ENCODE measurements at regions not wholly inside any gene's neighbourhood (a gene's known extent, or its start where the extent isn't known, plus 50 kb on each side); places are given as distances from the start of the nearest gene placed in this dataset.

DNA sequence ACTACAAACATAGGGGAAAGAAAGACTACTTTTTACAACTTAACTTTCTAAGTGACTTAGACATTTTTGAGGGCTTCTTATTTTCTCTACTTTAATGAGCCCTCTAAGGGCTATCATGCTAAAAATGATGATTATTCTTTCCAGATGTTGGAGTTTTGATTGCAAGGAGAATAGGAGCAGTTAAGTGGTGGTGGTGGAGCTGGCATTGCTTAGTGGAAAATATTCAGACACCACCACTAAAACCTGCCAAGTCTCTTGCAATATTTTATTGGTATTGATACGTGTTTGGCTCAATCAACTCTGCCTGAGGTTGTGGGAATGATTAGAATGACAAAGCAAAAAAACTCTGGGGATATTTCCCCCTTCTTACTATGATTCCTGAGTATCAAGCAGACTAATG lies 82.6 kb upstream of the PTGFR start:
- no peak for DNase-seq (ENCODE audit: low spot score in 2 of 2)
- Histone ChIP-seq H3K27ac (no peak overlapping the region), H3K4me1 (no peaks in the 10 kb centered on the region), H3K9me3 (peaks cover 15 to 29% of the 10 kb centered on the region in 2 donors), H3K36me3 (no peaks in the 10 kb centered on the region), H3K27me3 (no peaks in the 10 kb centered on the region), H3K4me3 (no peak overlapping the region)
- TF ChIP-seq, protein P1, sequence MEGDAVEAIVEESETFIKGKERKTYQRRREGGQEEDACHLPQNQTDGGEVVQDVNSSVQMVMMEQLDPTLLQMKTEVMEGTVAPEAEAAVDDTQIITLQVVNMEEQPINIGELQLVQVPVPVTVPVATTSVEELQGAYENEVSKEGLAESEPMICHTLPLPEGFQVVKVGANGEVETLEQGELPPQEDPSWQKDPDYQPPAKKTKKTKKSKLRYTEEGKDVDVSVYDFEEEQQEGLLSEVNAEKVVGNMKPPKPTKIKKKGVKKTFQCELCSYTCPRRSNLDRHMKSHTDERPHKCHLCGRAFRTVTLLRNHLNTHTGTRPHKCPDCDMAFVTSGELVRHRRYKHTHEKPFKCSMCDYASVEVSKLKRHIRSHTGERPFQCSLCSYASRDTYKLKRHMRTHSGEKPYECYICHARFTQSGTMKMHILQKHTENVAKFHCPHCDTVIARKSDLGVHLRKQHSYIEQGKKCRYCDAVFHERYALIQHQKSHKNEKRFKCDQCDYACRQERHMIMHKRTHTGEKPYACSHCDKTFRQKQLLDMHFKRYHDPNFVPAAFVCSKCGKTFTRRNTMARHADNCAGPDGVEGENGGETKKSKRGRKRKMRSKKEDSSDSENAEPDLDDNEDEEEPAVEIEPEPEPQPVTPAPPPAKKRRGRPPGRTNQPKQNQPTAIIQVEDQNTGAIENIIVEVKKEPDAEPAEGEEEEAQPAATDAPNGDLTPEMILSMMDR (IDR thresholded peaks at IDR 0.05) = no peak
- TF ChIP-seq POLR2A (IDR thresholded peaks at IDR 0.05) (no peak), POLR2AphosphoS5 (IDR thresholded peaks at IDR 0.05) (no peak)
- intact Hi-C loops (cut with DNase I; ENCODE audit: low total_unique reads) = no loop called here

- TF ChIP-seq, protein P1 (IDR thresholded peaks at IDR 0.05) = no peak
- TF ChIP-seq POLR2AphosphoS5 (IDR thresholded peaks at IDR 0.05) = no peak
- no peak for TF ChIP-seq POLR2A (IDR thresholded peaks at IDR 0.05)
- peaks cover 15 to 29% of the 10 kb centered on the region in 2 donors for H3K9me3 ChIP-seq
- H3K4me3 ChIP-seq = no peak overlapping the region
- no peaks in the 10 kb centered on the region for H3K4me1 ChIP-seq
- no peak overlapping the region for H3K27ac ChIP-seq
- intact Hi-C loops (cut with DNase I; ENCODE audit: low total_unique reads) = no loop called here
- no peaks in the 10 kb centered on the region for H3K36me3 ChIP-seq
- DNase-seq (ENCODE audit: low spot score in 2 of 2) = no peak
- H3K27me3 ChIP-seq = no peaks in the 10 kb centered on the region
Measured at GRCh38 chr1:78408810-78409209, 82.0 kb upstream of the PTGFR start.

GRCh38 chr1:78410643-78411042 lies 80.1 kb upstream of the PTGFR start:
- peaks cover 15 to 29% of the 10 kb centered on the region in 2 donors for H3K9me3 ChIP-seq
- no peak for DNase-seq (ENCODE audit: low spot score in 2 of 2)
- no peak for TF ChIP-seq POLR2A (IDR thresholded peaks at IDR 0.05)
- TF ChIP-seq POLR2AphosphoS5 (IDR thresholded peaks at IDR 0.05) = no peak
- TF ChIP-seq, protein P1 (IDR thresholded peaks at IDR 0.05) = no peak
- no peaks in the 10 kb centered on the region for H3K36me3 ChIP-seq
- H3K27ac ChIP-seq = no peak overlapping the region
- no peaks in the 10 kb centered on the region for H3K27me3 ChIP-seq
- intact Hi-C loops (cut with DNase I; ENCODE audit: low total_unique reads) = no loop called here
- no peaks in the 10 kb centered on the region for H3K4me1 ChIP-seq
- no peak overlapping the region for H3K4me3 ChIP-seq

DNA sequence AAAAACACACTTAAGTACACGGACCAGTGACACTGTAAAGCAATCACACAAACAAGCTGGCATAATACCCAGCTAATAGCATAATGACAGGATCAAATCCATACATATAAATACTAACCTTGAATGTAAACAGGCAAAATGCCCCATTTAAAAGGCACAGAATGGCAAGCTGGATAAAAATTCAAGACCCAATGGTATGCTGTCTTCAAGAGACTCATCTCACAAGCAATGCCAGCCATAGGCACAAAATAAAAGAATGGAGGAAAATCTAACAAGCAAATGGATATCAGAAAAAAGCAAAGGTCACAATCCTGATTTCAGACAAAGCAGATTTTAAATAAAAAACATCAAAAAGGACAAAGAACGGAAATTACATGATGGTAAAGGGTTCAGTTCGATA lies 79.1 kb upstream of the PTGFR start:
- intact Hi-C loops (cut with DNase I; ENCODE audit: low total_unique reads) = no loop called here
- Histone ChIP-seq H3K27me3 (no peaks in the 10 kb centered on the region), H3K4me3 (no peak overlapping the region), H3K9me3 (peaks cover 15 to 29% of the 10 kb centered on the region in 2 donors), H3K27ac (no peak overlapping the region), H3K4me1 (no peaks in the 10 kb centered on the region), H3K36me3 (no peaks in the 10 kb centered on the region)
- no peak for DNase-seq (ENCODE audit: low spot score in 2 of 2)
- TF ChIP-seq, protein P1 (IDR thresholded peaks at IDR 0.05) = no peak
- no peak for TF ChIP-seq POLR2AphosphoS5 (IDR thresholded peaks at IDR 0.05)
- TF ChIP-seq POLR2A (IDR thresholded peaks at IDR 0.05) = no peak

DNA sequence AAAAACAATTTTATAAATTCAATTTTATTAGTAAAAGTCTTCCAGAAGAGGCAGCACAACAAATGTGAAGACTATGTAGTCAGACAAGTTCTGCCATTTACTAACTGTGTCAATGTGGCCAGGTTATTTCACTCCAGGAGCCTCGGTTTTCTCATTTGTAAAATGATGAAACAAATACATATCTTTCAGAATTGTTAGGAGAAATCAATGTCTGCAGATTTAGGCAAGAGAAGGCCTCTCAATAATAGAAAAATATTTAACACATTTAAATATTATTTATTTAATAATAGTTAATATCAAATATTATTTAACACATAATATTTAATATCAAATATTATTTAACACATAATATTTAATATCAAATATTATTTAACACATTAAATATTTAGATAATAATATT lies 75.6 kb upstream of the PTGFR start:
- no peak overlapping the region for H3K27ac ChIP-seq
- H3K9me3 ChIP-seq = peaks cover 12 to 29% of the 10 kb centered on the region in 2 donors
- intact Hi-C loops (cut with DNase I; ENCODE audit: low total_unique reads) = no loop called here
- TF ChIP-seq, protein P1 (IDR thresholded peaks at IDR 0.05) = no peak
- no peak for TF ChIP-seq POLR2A (IDR thresholded peaks at IDR 0.05)
- no peak for TF ChIP-seq POLR2AphosphoS5 (IDR thresholded peaks at IDR 0.05)
- H3K36me3 ChIP-seq = no peaks in the 10 kb centered on the region
- H3K27me3 ChIP-seq = no peaks in the 10 kb centered on the region
- no peaks in the 10 kb centered on the region for H3K4me1 ChIP-seq
- DNase-seq (ENCODE audit: low spot score in 2 of 2) = no peak
- no peak overlapping the region for H3K4me3 ChIP-seq
